HL-60 (cell line): ENCODE measurements at regions not wholly inside any gene's neighbourhood (a gene's known extent, or its start where the extent isn't known, plus 50 kb on each side); places are given as distances from the start of the nearest gene placed in this dataset.

Source experiments
- DNase-seq, 2 experiments: peaks; one replicate each; pipeline ENCODE4 v3.0.0-alpha.2; 2010 to 2020; ENCODE audit warnings: low read depth in 1 of 2, low spot score in 1 of 2
- H3K27ac ChIP-seq: fragments of 250-450 bp; sonication (Bioruptor Pico); replicated peaks from 2 replicates; pipeline ENCODE4 v1.5.1; 2020; ENCODE audit warnings: mild to moderate bottlenecking, moderate library complexity
- H3K27me3 ChIP-seq: fragments of 250-450 bp; sonication (Bioruptor Pico); 2 replicates; pipeline ENCODE4 v1.5.1; 2021; ENCODE audit warnings: mild to moderate bottlenecking, moderate library complexity; ENCODE audit not compliant: insufficient read depth, poor library complexity, severe bottlenecking
- H3K4me3 ChIP-seq: replicated peaks from 2 replicates; pipeline ENCODE4 v1.5.1; 2011; ENCODE audit warnings: mild to moderate bottlenecking, control low read depth, low read length; ENCODE audit not compliant: insufficient read depth
- GABPA ChIP-seq: IDR thresholded peaks from 2 replicates; pipeline ENCODE4 v1.6.1; 2012; ENCODE audit warnings: low read depth
- POLR2AphosphoS5 ChIP-seq: IDR thresholded peaks from 2 replicates; pipeline ENCODE4 v1.6.1; 2012; ENCODE audit warnings: low read depth
- SPI1 ChIP-seq: IDR thresholded peaks from 2 replicates; pipeline ENCODE4 v1.6.1; 2012; ENCODE audit warnings: low read depth, mild to moderate bottlenecking, borderline replicate concordance
- TF ChIP-seq, protein P1 (sequence below): IDR thresholded peaks from 2 replicates; pipeline ENCODE4 v1.6.1; 2012; ENCODE audit warnings: low read depth; ENCODE audit not compliant: insufficient replicate concordance
- TF ChIP-seq, protein P2 (sequence below): IDR thresholded peaks from one replicate; pipeline ENCODE4 v1.5.1; 2011; ENCODE audit warnings: low read length, control low read depth, inconsistent platforms; ENCODE audit not compliant: insufficient read depth

DNA sequence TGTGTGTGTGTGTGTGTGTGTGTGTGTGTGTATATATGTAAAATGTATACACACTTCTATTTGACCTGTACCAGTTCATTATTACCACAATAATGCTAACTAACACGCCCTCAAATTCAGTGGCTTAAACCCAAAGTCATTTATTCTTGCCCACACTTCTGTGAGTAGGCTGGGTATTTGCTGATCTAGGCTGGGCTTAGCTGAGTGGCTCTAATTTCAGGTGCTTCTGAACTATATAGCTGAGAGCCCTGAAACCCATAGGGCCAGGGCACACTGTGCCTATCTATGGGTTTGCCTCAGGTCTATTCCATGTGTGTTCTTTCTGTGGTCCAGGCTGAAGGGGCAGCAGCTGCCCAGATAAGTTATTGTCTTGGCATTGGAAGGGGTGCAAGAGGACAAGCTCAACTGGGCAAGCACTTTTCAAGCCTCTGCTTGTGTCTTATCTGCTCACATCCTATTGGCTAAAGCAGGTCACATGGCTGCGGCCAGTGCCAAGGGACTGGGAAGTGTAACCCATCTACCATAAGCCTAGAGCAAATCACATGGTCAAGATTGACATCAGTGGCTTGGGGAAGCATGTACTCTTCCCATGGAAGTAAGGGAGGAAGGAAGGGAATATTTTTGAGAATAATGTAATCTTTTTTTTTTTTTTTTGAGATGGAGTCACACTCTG lies 139.9 kb downstream of the PALM2AKAP2 start:
- H3K4me3 ChIP-seq: no peak overlapping the region
- no peak for TF ChIP-seq POLR2AphosphoS5
- no peak for TF ChIP-seq GABPA
- TF ChIP-seq, protein P1, sequence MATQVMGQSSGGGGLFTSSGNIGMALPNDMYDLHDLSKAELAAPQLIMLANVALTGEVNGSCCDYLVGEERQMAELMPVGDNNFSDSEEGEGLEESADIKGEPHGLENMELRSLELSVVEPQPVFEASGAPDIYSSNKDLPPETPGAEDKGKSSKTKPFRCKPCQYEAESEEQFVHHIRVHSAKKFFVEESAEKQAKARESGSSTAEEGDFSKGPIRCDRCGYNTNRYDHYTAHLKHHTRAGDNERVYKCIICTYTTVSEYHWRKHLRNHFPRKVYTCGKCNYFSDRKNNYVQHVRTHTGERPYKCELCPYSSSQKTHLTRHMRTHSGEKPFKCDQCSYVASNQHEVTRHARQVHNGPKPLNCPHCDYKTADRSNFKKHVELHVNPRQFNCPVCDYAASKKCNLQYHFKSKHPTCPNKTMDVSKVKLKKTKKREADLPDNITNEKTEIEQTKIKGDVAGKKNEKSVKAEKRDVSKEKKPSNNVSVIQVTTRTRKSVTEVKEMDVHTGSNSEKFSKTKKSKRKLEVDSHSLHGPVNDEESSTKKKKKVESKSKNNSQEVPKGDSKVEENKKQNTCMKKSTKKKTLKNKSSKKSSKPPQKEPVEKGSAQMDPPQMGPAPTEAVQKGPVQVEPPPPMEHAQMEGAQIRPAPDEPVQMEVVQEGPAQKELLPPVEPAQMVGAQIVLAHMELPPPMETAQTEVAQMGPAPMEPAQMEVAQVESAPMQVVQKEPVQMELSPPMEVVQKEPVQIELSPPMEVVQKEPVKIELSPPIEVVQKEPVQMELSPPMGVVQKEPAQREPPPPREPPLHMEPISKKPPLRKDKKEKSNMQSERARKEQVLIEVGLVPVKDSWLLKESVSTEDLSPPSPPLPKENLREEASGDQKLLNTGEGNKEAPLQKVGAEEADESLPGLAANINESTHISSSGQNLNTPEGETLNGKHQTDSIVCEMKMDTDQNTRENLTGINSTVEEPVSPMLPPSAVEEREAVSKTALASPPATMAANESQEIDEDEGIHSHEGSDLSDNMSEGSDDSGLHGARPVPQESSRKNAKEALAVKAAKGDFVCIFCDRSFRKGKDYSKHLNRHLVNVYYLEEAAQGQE: no peak
- no peaks in the 10 kb centered on the region for H3K27me3 ChIP-seq
- H3K27ac ChIP-seq: no peak overlapping the region
- no peak for DNase-seq

DNA sequence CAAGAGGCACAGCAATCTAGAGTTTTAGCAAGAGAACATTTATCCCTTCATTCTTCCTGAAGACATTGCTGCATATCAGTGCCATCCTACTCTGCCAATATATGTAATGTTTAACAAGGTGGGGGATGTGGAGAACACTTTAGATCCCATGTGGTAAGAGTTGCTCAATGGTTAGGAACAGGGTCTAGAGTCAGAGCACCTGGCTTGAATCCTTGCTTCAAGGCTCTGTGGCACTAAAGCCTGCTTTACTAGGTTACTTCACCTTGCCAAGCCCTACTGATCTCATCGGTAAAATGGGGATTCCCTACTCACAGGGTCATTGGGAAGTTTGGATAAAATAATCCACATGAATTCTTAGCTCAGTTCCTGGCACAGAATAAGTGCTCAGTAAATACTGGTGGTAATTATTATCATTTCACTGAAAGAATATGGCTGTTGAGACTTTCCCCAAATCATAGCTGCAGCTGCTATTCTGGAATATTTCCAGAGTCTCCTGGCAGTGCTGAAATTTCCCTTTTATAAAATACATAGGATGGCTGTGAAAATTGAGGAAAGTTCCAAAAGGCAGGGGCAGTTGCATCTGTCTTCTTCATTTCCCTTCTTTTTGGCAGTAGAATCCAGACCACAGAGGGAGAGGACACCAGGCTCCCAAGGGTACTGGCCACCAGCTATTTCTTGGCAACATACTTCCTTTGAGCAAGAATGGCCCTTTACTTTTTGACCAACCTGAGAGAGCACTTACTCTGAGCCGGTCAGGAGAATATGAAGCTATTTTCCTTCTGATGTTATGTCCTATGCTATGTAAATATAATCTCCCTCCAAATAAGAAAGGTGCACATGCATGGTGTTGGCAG lies 142.8 kb downstream of the PALM2AKAP2 start:
- no peak overlapping the region for H3K27ac ChIP-seq
- no peak for DNase-seq
- TF ChIP-seq, protein P1: no peak
- TF ChIP-seq SPI1 (no peak), POLR2AphosphoS5 (no peak), GABPA (no peak)
- TF ChIP-seq, protein P2, sequence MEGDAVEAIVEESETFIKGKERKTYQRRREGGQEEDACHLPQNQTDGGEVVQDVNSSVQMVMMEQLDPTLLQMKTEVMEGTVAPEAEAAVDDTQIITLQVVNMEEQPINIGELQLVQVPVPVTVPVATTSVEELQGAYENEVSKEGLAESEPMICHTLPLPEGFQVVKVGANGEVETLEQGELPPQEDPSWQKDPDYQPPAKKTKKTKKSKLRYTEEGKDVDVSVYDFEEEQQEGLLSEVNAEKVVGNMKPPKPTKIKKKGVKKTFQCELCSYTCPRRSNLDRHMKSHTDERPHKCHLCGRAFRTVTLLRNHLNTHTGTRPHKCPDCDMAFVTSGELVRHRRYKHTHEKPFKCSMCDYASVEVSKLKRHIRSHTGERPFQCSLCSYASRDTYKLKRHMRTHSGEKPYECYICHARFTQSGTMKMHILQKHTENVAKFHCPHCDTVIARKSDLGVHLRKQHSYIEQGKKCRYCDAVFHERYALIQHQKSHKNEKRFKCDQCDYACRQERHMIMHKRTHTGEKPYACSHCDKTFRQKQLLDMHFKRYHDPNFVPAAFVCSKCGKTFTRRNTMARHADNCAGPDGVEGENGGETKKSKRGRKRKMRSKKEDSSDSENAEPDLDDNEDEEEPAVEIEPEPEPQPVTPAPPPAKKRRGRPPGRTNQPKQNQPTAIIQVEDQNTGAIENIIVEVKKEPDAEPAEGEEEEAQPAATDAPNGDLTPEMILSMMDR: no peak
- no peaks in the 10 kb centered on the region for H3K27me3 ChIP-seq
- H3K4me3 ChIP-seq: no peak overlapping the region

DNA sequence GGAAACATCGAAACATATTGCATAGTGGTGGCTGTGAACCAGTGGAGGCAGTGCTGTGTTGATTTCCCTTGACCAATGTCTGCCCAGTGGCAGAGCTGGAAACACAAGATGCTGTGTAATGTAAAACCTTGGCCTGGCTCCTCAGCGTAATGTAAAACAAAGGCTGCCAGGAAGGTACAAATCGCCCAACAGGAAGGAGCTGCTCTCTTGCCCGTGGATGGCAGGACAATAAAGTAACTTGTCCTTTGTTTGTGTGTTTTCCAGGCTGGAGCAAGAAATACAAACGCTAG lies 143.4 kb downstream of the PALM2AKAP2 start:
- TF ChIP-seq, protein P1: no peak
- Histone ChIP-seq H3K27me3 (no peaks in the 10 kb centered on the region), H3K4me3 (no peak overlapping the region), H3K27ac (no peak overlapping the region)
- DNase-seq: no peak

DNA sequence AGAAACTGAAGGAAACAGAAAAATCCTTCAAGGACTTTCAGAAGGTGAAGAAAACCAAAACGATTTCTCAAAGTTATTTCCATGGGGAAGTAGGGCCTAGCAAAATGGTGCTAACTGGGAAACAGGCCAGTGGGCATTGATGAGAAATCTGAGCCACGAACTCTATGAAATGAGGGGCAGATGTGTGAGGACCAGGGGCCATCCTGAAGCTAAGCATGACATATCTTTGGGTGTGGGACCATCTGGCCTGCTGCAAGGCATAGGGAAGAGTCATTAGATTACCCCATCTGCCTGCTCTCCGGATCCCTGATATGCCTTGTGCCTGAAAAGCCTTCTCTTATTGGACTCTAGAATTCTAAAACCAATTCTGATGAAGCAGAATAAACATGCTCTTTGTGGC lies 143.8 kb downstream of the PALM2AKAP2 start:
- no peak overlapping the region for H3K4me3 ChIP-seq
- TF ChIP-seq, protein P1: no peak
- no peak for DNase-seq
- no peaks in the 10 kb centered on the region for H3K27me3 ChIP-seq
- no peak overlapping the region for H3K27ac ChIP-seq
